Caco-2 (cell line): ENCODE measurements at regions not wholly inside any gene's neighbourhood (a gene's known extent, or its start where the extent isn't known, plus 50 kb on each side); places are given as distances from the start of the nearest gene placed in this dataset.

ENCODE experiments used
- BruUV-seq: library from RNA; stranded (reverse); fragments of 400-500 nt; replicated peaks from 2 replicates; lab custom pipeline; 2021; lab: Mats Ljungman, UMichigan
- CTCF ChIA-PET: fragments of 300-600 bp; sonication (Branson Sonifier 250); formaldehyde crosslinking; loops from one replicate; lab custom pipeline; 2022; ENCODE audit warnings: antibody characterized with exemption; lab: Charles Lee
- POLR2A ChIA-PET: fragments of 300-600 bp; sonication (Branson Sonifier 250); formaldehyde crosslinking; loops from one replicate; lab custom pipeline; 2022; ENCODE audit warnings: antibody characterized with exemption; lab: Charles Lee
- DNase-seq, 2 experiments: peaks; one replicate each; pipeline versions ENCODE4 v3.0.0 to v3.0.0-alpha.2; 2020 to 2022
- H3K27me3 ChIP-seq: replicated peaks from 2 replicates; pipeline ENCODE4 v1.6.0; 2011; ENCODE audit warnings: low read length; ENCODE audit not compliant: control insufficient read depth, insufficient read depth
- H3K36me3 ChIP-seq: 2 replicates; pipeline ENCODE4 v1.5.1; 2011; ENCODE audit warnings: low read length; ENCODE audit not compliant: control insufficient read depth, insufficient read depth
- H3K4me1 ChIP-seq: fragments of 250-450 bp; sonication (Bioruptor Pico); 2 replicates; pipeline ENCODE4 v1.5.1; 2020; ENCODE audit warnings: mild to moderate bottlenecking
- H3K4me3 ChIP-seq: 2 replicates; pipeline ENCODE4 v1.5.1; 2011; ENCODE audit warnings: low read depth, mild to moderate bottlenecking, control low read depth, low read length
- H3K9me3 ChIP-seq: fragments of 250-450 bp; sonication (Bioruptor Pico); 2 replicates; pipeline ENCODE4 v1.5.1; 2020; ENCODE audit warnings: mild to moderate bottlenecking, moderate library complexity
- H3K27ac Mint-ChIP-seq: one replicate; pipeline ENCODE4 v1.8.0; 2022; ENCODE audit warnings: mixed read lengths; ENCODE audit not compliant: unreplicated experiment
- H3K27me3 Mint-ChIP-seq: one replicate; pipeline ENCODE4 v1.8.0; 2022; ENCODE audit warnings: mixed read lengths; ENCODE audit not compliant: insufficient read depth, unreplicated experiment
- H3K36me3 Mint-ChIP-seq: one replicate; pipeline ENCODE4 v1.8.0; 2022; ENCODE audit warnings: mild to moderate bottlenecking, mixed read lengths; ENCODE audit not compliant: insufficient read depth, unreplicated experiment
- H3K4me1 Mint-ChIP-seq: one replicate; pipeline ENCODE4 v1.8.0; 2022; ENCODE audit warnings: low read depth, mixed read lengths; ENCODE audit not compliant: unreplicated experiment
- H3K4me3 Mint-ChIP-seq: one replicate; pipeline ENCODE4 v1.8.0; 2022; ENCODE audit warnings: mild to moderate bottlenecking, moderate library complexity, mixed read lengths; ENCODE audit not compliant: unreplicated experiment
- H3K9me3 Mint-ChIP-seq: one replicate; pipeline ENCODE4 v1.8.0; 2022; ENCODE audit warnings: mixed read lengths; ENCODE audit not compliant: unreplicated experiment
- intact Hi-C: fragments of 100-400 bp; cut with micrococcal nuclease; formaldehyde crosslinking; loops from one replicate; pipeline ENCODE4 v1.10.0; 2022; ENCODE audit not compliant: unreplicated experiment
- TF ChIP-seq, protein P1 (sequence below), 2 experiments: fragments of 200-600 bp in 1 of 2; IDR thresholded peaks; 1 replicate in 1 of 2; 2 replicates in 1 of 2; pipeline versions ENCODE4 v1.5.1 to v1.8.0; 2011 to 2022; ENCODE audit warnings: antibody characterized with exemption in 1 of 2, control low read depth in 1 of 2, inconsistent platforms in 1 of 2, low read depth in 1 of 2, low read length in 1 of 2, mild to moderate bottlenecking in 1 of 2, moderate library complexity in 1 of 2; ENCODE audit not compliant: insufficient read depth in 1 of 2, severe bottlenecking in 1 of 2, unreplicated experiment in 1 of 2

DNA sequence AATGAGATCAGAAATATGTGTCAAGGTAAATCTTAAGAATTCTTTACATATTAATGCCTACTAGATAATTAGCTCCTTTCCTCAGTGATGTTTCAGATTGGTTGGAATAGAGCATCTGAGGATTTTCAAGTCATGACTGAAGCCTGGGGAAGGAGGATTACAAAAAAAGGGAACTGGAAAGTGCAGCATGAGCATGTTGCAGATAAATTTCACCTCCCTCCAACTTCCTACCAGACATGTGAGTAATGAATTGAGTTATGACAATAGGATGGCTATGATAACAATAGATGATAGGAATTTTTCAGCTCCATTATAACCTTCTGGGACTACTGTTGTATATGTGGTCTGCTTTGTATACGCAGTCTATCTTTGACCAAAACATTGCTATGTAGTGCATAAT is 104.2 kb upstream of the RAB18 start:
- POLR2A ChIA-PET, result no interaction called here
- CTCF ChIA-PET, result no interaction called here
- H3K36me3 ChIP-seq, result no peaks in the 10 kb centered on the region
- no peak overlapping the region for H3K4me3 ChIP-seq
- peaks cover 13% of the 10 kb centered on the region for H3K27me3 Mint-ChIP-seq
- BruUV-seq, result no TSS peak
- H3K4me1 Mint-ChIP-seq, result no peaks in the 10 kb centered on the region
- H3K4me1 ChIP-seq, result no peaks in the 10 kb centered on the region
- no peak overlapping the region for H3K4me3 Mint-ChIP-seq
- no peaks in the 10 kb centered on the region for H3K36me3 Mint-ChIP-seq
- no peaks in the 10 kb centered on the region for H3K9me3 ChIP-seq
- TF ChIP-seq, protein P1, sequence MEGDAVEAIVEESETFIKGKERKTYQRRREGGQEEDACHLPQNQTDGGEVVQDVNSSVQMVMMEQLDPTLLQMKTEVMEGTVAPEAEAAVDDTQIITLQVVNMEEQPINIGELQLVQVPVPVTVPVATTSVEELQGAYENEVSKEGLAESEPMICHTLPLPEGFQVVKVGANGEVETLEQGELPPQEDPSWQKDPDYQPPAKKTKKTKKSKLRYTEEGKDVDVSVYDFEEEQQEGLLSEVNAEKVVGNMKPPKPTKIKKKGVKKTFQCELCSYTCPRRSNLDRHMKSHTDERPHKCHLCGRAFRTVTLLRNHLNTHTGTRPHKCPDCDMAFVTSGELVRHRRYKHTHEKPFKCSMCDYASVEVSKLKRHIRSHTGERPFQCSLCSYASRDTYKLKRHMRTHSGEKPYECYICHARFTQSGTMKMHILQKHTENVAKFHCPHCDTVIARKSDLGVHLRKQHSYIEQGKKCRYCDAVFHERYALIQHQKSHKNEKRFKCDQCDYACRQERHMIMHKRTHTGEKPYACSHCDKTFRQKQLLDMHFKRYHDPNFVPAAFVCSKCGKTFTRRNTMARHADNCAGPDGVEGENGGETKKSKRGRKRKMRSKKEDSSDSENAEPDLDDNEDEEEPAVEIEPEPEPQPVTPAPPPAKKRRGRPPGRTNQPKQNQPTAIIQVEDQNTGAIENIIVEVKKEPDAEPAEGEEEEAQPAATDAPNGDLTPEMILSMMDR (IDR thresholded peaks at IDR 0.05; ENCODE audit: insufficient read depth in 1 of 2, low read depth in 1 of 2, low read length in 1 of 2, severe bottlenecking in 1 of 2, unreplicated experiment in 1 of 2), result no peak
- H3K9me3 Mint-ChIP-seq, result no peaks in the 10 kb centered on the region
- no peaks in the 10 kb centered on the region for H3K27me3 ChIP-seq
- no peak for DNase-seq
- intact Hi-C loops, result no loop called here
- no peak overlapping the region for H3K27ac Mint-ChIP-seq

DNA sequence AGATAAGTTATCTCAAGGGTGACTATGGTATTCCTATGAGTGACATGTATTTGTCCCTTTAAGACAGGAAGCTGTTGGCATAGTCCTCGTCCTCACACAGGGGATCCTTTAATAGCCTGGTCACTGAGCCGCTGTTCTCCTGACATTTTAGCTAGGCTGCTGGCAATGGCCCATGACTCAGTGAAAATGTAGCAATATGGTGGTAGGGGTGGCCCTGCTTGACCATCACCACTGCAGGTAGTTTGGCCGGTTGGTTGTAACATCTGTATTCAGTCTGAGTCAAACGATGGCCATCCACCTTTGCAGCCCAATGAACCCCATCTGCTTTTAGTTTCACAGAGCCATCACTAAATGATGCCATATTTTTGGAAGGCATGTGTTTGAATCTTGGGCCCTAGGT is 110.1 kb upstream of the RAB18 start:
- H3K36me3 Mint-ChIP-seq, result no peaks in the 10 kb centered on the region
- H3K9me3 Mint-ChIP-seq, result peaks cover 9% of the 10 kb centered on the region
- Histone ChIP-seq H3K27me3 (no peaks in the 10 kb centered on the region), H3K9me3 (peaks cover 5% of the 10 kb centered on the region; the same call in 1 of the 2 replicates), H3K36me3 (no peaks in the 10 kb centered on the region), H3K4me3 (no peak overlapping the region), H3K4me1 (no peaks in the 10 kb centered on the region)
- no peak overlapping the region for H3K4me3 Mint-ChIP-seq
- H3K27ac Mint-ChIP-seq, result no peak overlapping the region
- BruUV-seq, result no TSS peak
- DNase-seq, result no peak
- intact Hi-C loops, result no loop called here
- peaks cover under 1% of the 10 kb centered on the region for H3K27me3 Mint-ChIP-seq
- TF ChIP-seq, protein P1 (IDR thresholded peaks at IDR 0.05; ENCODE audit: insufficient read depth in 1 of 2, low read depth in 1 of 2, low read length in 1 of 2, severe bottlenecking in 1 of 2, unreplicated experiment in 1 of 2), result no peak
- H3K4me1 Mint-ChIP-seq, result no peaks in the 10 kb centered on the region
- POLR2A ChIA-PET, result no interaction called here
- CTCF ChIA-PET, result interaction anchor here (0.7 kb wide), 1 partner anchor 300 kb away, joined by 3 read pairs; no protein-coding TSS in a partner anchor

DNA sequence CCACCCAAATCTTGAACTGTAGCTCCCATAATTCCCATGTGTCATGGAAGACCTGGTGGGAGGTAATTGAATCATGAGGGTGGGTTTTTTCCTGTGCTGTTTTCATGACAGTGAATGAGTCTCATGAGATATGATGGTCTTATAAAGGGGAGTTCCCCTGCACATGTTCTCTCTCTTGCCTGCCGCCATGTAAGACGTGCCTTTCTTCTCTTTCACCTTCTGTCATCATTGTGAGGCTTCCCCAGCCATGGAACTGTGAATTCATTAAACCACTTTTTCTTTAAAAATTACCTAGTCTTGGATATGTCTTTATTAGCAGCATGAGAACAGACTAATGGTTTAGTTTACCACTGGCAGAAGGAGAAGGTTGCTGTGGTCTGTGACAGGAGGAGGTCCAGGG is 111.5 kb upstream of the RAB18 start:
- no peak for DNase-seq
- Mint-ChIP-seq H3K27ac (no peak overlapping the region), H3K9me3 (peaks cover 9% of the 10 kb centered on the region), H3K36me3 (no peaks in the 10 kb centered on the region), H3K4me3 (no peak overlapping the region), H3K27me3 (peaks cover 9% of the 10 kb centered on the region), H3K4me1 (no peaks in the 10 kb centered on the region)
- Histone ChIP-seq H3K4me1 (no peaks in the 10 kb centered on the region), H3K36me3 (no peaks in the 10 kb centered on the region), H3K9me3 (peaks cover 5% of the 10 kb centered on the region; the same call in 1 of the 2 replicates), H3K27me3 (no peaks in the 10 kb centered on the region), H3K4me3 (no peak overlapping the region)
- intact Hi-C loops, result no loop called here
- POLR2A ChIA-PET, result no interaction called here
- no TSS peak for BruUV-seq
- CTCF ChIA-PET, result no interaction called here
- TF ChIP-seq, protein P1 (IDR thresholded peaks at IDR 0.05; ENCODE audit: insufficient read depth in 1 of 2, low read depth in 1 of 2, low read length in 1 of 2, severe bottlenecking in 1 of 2, unreplicated experiment in 1 of 2), result no peak
